ENCODE measurements at regions not wholly inside any gene's neighbourhood (a gene's known extent, or its start where the extent isn't known, plus 50 kb on each side); places are given as distances from the start of the nearest gene placed in this dataset.

DNA sequence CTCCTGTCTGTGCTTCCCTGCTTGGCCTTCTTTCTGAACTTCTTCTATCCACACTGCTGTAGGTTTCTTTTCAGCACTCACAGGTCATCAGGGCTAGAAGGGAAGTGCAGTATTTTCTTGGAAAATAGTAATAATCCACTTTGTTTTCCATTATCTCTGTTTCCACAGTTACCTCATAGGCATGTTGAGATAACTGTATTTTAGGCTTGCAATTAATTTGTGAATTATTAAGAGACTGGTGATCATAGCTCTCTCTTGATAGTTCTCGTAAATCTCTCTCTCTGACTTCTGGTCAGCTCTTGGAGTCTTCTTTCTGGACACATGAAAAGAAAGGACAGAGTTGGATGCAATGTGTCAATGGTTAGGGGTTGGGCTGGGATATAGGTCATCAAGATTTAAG lies 243.6 kb upstream of the IGFBP3 start:
- DNase-seq (ENCODE audit: low spot score) = no peak

DNA sequence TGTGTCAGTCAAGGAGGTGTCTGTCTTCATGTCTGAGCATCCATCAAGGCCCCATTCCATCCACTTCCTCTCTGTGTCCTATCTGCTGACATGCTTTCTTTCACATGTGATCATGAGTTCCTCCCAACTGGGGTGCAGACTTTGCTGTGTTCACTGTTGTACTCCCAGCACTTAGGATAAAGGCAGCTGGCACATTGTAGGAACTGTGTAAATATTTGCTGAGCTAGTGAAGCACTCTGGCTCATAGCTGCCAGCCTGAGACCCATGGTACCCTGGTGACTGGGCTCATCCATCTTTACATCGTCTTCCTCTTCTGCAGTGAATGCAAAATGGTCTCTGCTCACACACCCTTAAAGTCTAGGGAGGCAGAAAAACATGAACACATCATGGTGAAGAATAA lies 242.2 kb upstream of the IGFBP3 start:
- DNase-seq (ENCODE audit: low spot score) = no peak

DNA sequence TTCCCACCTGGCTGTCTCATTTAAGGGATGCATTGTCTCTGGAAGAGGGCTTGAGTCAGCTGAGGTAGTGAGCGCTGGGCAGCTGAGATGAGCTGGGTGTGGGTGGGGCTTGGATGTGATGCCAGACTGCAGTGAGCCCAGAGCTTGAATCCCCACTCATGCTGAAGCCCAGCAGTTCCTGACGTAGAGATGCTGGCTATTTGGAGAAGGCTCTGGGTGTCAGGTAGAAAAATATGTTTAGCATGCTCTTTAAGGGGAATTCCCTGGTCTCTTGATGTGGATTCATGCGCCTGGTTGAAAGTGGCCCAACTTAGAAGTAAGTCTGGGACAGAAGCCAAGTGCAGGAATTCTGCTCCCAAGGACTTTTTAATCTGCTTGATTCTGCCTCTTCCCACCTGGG lies 241.5 kb upstream of the IGFBP3 start:
- DNase-seq (ENCODE audit: low spot score) = no peak

DNA sequence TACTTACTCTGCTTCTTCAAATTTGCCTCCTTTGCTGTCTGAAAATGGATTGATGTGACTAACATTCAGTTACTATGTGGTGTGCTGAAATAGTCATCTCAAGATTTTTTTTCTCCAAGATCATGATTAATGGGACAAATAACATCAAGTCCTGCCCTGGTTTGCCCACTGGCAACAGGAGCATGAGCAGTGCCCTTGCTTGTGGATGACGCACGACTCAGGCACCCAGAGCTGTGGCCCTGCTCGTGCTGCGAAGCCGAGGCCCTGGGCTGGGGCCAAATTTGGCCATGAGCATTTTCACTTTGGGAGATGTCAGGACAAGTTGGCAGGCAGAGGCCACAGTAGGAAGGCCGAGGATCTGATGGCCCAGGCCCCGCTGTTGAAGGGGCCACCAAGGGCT lies 239.8 kb upstream of the IGFBP3 start:
- DNase-seq (ENCODE audit: low spot score) = no peak

DNA sequence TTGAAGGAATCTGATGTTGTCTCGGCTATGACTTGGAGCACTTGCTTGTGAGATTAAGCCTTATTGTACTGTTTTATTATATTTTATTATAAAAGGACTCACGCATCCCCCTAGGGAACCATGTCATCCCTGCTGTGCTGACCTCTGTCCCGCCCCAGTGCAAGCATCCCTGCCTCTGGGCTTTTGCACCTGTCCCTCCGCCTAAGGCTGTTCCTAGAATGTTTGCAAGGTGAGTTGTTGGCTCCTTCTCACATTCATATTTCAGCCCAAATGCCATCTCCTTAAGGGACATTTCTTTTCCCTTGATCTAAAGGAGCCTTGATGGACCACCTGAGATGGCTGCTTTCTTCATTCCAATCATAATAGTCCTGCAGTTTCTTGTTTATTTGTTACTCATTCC lies 236.9 kb upstream of the IGFBP3 start:
- DNase-seq (ENCODE audit: low spot score) = no peak

DNA sequence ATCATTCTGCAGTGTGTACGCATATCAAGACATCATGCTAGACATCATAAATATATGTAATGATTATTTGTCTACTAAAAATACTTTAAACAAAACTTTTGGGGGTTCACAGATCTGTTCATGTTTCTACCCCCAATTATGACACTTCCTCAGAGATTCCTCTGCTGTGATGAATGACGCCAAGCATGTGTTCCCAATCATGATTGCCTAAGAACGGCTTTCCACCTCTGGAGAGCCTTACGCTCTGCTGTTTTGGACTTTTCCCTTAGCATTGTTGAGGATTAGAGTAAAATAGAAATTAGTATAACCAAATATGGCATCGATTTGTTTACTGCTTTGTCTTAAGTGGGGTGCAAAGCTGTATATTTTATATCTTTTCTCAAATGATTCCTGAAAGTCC lies 236.3 kb upstream of the IGFBP3 start:
- DNase-seq (ENCODE audit: low spot score) = no peak

DNA sequence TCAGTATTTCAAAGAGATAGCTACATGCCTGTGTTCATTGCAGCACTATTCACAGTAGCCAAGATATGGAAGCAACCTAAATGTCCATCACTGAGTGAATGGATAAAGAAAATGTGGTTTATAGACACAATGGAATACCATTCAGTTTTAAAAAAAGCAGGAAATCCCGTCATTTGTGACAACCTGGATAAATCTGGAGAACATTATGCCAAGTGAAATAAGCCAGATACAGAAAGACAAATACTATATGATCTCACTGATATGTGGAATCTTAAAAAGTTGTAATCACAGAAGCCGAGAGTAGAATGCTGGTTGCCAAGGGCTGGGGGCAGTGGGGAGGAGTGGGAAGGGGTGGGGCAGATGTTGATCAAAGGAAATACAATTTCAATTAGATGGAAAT lies 235.8 kb upstream of the IGFBP3 start:
- DNase-seq (ENCODE audit: low spot score) = no peak

DNA sequence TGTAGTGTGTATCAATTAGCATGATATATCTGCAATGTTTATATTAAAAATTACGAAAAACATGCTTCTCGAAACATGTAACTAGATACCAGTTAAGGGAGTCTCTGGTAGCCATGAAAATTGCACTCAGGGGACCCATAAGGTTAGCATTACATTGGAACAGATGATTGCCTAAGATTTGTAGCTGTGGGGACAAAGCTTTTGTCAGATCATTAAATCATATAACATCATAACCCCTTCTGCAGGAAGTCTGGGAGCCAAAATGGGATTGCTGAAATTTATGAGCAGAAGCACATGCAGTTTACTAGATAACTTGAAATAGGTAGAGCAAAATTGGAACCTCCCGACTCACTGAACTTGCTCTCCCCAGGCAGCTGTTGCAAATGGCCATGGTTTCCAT lies 235.0 kb upstream of the IGFBP3 start:
- DNase-seq (ENCODE audit: low spot score) = no peak

DNA sequence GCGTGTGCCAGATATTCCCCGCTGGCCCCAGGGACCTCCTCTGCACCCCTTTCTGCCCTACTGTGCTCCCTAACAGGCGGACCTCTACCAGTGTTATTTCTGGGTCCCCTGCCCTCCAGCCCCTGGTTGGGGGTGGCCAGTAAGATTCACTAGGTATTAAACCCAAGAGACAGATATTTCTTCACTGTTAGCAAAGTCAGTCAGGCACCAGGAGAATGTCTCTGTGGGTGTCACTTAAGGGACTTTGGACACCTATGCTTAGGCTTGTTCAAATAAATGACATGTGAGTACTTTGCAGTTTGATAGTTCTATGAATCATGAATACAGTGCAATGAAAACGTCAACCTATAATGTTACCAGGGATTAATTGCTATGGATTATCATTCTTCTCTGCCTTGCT lies 234.3 kb upstream of the IGFBP3 start:
- no peak for DNase-seq (ENCODE audit: low spot score)

DNA sequence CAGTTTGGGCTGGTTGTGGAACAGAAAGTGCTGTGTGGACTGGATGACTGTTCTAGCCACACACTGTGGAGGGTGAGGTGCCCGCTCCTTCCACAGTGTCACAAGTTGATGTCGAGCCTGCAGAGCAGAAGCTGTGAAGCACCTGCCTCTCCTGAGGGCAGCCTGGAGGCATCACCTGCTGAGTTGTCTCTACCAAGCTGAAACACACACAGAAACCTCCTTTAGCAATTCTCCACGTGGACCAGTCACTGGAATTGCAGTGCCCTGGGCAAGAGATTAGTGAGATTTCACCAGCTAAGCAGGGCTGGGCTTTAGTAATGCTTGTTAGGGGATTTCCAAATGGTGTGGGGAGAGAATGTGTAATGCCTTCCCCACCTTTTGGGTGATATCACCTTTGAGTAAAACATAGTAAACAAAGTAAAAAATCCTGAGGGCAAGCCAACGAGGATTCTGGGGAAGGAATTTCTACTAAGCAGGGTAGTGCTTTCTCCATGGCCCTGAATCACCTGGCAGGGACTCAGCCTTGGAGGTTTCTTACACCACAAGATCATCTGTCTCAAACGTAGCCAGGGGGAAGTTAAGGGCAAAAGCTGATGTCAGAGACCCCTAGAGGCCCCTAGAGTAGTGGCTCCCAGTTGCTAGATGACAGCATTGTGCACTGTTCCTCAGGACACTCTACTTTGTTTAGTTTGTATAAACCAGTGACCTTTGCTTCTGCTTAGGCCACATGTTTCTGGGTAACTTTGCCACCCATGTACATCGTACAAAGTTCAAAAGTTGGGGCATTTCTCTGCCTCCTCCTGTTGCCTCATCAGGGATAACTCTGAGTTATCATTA lies 233.1 kb upstream of the IGFBP3 start:
- DNase-seq (ENCODE audit: low spot score) = no peak

DNA sequence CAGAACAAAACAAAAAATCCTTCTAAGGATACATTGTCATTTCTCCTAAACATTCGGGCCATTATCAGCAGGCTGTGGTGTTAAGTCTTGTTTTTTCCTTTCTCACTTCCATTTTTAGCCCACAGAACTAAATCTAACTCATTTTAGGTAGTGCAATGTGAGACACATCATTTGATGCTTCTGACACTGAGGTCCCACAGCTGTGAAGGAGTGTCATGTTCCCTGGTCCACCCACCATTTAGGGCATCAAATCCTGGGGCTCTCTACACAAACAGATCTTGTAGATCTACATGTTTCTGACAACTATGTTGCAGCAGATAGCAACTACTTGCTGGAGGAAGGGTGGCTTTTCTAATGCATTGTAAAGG lies 232.5 kb upstream of the IGFBP3 start:
- DNase-seq (ENCODE audit: low spot score) = no peak

DNA sequence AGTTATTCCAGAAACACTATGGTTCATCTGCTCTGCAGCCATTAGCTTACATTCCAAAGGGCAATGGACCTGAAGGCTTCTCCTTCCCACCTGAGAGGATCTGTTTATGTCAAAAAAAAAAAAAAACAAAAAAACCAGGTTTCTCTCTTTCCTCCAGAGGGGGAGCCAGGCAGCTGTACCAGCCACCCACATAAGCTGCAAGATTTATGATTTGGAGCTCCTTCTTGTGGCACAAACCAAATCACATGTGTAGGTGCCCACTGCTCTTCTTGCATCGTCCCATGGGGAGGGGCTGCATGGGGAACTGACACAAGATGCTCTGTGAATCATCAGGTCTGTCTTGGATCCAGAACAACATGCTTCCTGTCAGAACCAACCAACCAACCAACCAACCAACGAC lies 231.6 kb upstream of the IGFBP3 start:
- no peak for DNase-seq (ENCODE audit: low spot score)

DNA sequence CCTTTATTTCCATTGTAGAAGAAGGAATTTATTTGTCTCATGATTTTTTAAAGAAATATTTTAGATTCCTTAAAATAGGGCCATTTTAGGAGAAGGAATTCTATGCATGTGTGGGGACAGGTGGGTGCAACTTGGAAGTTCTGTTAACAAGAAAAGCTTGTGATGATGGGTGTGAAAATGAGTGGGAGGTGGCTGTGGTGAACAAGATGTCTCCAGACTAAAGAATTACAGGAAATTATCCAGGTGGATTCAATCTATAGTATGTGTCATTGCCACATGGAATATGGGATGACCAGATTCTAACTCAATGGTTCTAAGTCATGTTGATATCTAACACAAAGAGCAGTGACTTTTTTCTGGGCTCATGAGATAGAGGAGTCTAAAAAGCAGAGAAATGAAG lies 229.6 kb upstream of the IGFBP3 start:
- no peak for DNase-seq (ENCODE audit: low spot score)

DNA sequence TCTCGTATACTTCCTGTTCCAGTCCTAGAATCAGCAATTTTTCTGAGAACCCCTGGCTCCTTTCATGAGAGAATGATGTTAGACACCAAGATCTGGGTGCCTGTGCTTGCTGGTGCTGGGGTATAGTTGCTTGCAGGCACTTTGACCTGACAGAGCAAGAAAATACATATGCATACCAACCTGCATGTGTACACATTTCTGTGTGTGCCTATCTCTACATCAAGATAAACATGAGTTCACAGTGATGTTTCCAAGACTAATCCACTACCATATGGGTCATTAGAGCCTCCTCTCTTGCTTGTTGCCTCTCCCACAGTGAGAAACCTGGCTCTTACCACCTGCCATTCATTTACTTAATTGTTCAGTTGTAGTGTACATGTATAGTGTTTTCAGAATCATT lies 229.1 kb upstream of the IGFBP3 start:
- DNase-seq (ENCODE audit: low spot score) = no peak

DNA sequence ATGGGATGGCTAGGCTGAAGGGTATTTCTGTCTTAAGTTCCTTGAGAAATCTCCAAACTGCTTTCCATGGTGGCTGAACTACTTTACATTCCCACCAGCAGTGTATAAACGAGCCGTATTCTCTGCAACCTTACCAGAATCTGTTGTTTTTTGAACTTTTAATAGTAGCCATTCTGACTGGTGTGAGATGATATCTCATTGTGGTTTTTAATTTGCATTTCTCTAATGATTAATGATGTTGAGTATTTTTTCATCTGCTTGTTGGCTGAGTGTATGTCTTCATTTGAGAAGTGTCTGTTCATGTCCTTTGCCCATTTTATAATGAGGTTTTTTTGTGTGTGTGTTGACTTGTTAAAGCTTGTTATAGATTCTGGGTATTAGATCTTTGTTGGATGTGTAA lies 226.8 kb upstream of the IGFBP3 start:
- DNase-seq (ENCODE audit: low spot score) = no peak

DNA sequence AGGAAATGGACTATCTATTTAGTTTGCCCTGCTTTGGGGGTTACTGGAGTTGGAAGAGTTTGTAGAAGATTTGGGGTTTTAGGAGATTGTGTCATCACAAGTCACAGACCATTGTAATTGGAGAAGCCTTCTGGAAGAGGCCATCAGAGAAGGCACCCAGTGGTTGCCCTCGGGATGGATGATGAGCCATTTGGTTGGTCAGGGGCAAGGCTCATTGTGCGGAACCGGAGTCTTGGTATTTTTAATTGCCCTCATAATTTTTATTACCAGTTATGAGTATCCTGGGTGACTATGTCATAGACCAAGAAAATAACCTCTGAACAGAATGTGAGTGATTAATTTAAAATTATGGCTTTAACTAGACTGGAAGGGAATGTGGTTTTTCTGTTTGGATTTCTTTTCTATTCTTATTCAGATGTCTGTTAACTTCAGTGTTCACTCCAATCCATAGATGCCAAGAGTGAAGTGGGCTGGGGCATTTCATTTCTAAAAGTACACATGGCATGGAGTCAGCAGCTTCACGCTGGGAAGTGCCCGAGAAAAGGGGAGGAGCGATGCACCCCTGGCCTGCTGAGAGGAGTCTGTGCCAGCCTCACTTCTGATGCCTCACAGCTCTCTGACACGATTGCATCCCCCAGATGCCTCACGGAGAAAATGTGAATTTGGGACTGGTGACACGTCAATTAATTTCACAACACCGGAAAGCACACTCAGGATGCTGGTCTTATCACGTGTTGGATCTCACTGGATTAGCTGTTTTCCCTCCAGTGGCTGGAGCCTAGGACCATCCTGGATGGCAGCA lies 225.6 kb upstream of the IGFBP3 start:
- no peak for DNase-seq (ENCODE audit: low spot score)

DNA sequence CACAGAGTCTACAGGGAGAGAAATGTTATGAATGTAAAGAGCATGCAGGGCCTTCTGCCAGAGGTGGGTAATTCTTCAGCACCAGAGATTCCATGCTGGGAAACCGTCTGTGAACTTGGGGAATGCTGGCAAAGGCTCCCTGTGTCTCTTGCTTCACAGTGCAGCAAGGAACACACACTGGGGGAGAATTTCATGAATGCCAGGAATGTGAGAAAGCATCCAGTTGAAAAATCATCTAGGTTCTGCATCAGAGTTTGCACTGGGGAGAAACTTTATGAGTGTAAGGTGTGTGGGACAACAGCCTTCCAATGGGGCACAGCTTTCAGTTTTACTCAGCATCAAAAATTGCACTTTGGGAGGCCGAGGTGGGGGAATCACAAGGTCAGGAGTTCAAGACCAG lies 224.3 kb upstream of the IGFBP3 start:
- no peak for DNase-seq (ENCODE audit: low spot score)

DNA sequence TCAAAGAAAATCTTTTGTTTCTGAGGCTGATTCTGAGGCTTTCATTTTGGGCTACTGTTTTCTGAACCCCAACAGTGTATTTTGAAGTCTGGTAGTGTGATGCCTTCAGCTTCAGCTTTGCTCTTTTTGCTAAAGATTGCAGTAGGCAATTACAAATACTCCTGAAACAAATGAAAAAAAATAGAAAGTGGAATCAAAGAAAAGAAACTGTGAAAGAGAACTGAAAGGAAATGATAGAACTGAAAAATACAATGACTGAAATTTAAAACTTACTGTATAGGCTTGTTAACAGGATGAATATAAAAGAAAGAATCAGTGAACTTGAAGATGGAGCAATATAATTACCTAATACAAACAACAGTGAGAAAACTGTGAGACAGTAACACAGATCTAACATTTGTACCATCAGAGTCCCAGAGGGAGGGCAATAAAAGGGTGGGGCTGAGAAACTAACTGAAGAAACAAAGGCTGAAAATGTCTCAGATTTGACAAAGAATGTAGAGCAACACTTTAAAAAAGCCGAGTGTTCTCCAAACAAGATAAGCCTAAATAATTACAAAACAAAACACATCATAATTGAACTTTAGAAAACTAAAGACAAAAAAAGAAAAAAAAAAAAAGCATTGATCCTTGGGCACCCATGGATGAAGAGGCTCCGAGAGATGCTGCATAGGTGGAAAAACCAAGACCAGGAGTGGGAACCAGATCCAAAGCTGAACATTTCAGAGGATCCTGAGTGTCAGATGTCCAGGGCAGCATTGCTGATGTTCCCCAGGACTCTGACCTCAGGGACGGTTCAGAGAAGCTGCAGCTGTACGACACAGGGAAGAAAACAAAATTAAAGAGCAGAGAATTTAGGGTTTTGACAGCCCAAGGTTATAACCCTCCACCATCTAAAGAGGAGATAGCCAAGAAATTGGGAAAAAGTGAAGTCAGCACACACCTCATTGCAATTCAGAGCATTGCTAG lies 223.2 kb upstream of the IGFBP3 start:
- DNase-seq (ENCODE audit: low spot score) = no peak

DNA sequence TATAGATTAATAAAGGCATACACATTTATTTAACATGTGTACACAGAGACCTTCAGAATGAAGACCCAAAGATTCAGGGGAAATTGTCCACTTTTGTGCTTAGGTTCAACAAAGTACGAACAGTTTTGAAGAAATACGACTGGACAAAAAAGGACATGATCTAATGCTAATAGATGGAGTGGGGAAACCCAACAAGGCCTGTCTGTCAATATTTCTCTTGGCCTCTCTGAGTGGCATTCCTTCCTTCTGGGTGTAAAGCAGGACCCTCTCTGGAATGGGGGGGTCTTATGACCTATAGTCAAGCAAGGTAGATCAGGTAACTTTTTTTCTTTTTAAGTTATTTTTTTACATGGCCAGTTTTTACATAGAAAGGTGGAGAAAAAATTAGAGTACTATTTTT lies 222.3 kb upstream of the IGFBP3 start:
- DNase-seq (ENCODE audit: low spot score) = no peak

DNA sequence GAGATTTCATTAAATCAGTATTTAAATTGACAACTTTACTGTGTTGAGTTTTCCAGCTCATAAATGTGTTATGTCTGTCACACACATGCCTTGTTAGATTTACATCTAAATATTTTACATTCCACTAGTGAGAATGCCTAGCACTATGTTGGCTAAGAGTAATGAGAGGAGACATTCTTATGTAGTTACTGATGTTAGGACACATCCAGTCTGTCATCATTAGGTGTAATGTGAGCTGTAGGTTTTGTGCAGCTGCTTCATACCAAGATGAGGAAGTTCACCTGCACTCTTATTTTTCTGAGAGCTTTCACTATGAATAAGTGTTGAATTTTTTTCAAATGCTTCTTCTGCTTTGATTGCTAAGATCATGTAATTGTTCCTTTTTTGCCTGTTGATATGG lies 218.0 kb upstream of the IGFBP3 start:
- DNase-seq (ENCODE audit: low spot score) = no peak

DNA sequence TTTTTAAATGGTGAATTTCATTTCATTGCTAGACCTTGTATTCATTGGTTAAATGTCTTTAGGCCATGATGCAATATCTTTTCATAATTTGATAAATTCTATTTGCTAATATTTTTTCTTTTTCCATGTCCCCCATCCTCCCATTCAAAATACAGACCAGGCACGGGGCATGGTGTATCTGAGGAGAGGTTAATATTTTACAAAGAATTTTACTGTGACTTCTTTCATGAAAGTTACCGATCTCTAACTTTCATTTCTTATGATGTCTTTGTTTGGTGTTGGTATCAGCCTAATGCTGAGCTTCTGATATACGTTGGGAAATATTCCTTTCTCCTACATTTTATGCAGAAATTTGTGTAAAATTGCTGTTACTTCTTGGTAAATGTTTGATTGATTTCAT lies 216.7 kb upstream of the IGFBP3 start:
- no peak for DNase-seq (ENCODE audit: low spot score)

DNA sequence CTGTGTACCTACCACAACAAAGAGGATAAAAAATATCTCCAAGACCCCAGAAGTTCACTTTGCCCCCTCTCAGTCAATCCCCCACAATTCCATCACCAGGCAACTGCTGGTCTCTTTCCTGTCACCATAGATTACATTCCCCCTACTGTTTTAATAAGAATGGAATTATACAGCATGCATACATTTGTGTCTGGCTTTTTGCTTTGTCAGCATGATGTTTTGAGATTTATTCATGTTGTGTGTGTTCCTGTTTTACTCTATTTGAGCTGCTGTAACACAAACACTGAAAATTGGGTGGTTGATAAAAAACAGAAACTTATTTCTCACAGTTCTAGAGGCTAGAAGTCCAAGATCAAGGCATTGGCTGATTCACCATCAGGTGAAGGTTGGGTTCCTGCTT lies 214.5 kb upstream of the IGFBP3 start:
- DNase-seq (ENCODE audit: low spot score) = no peak

DNA sequence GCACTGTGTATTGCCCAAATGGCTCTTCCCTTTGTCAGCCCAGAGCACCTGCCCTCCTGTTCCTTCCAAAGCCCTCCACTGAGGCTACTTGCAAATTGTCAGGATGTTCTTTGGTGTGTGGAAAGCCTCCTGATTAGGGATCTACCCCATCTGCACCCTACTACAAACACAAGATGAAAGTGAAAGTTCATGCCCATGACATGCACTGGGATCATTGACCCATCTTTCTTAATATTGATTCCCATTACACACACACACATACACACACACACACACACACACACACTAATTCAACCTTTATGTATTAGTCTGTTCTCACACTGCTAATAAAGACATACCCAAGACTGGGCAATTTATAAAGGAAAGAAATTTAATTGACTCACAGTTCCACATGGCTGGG lies 213.7 kb upstream of the IGFBP3 start:
- DNase-seq (ENCODE audit: low spot score) = no peak
